Thoracic aorta (tissue), 2 donors: ENCODE measurements at regions not wholly inside any gene's neighbourhood (a gene's known extent, or its start where the extent isn't known, plus 50 kb on each side); places are given as distances from the start of the nearest gene placed in this dataset.

Experiments
- ATAC-seq: fragments of 150-250 bp; one replicate; pipeline ENCODE4 v1.8.0; 2017; ENCODE audit warnings: low read depth; ENCODE audit not compliant: insufficient number of reproducible peaks, low FRiP score
- DNase-seq: peaks from one replicate; pipeline ENCODE4 v3.0.0-alpha.2; 2020; ENCODE audit warnings: low spot score
- H3K27ac ChIP-seq, 2 donors: fragments of 200-600 bp; sonication (generic); 1 replicate in 1 of 2; 2 replicates in 1 of 2; pipeline ENCODE4 v1.5.1; 2016; ENCODE audit warnings: mild to moderate bottlenecking in 2 of 2, moderate library complexity in 2 of 2
- H3K27me3 ChIP-seq: fragments of 200-600 bp; sonication (generic); replicated peaks from 2 replicates; pipeline ENCODE4 v1.6.0; 2016; ENCODE audit warnings: mild to moderate bottlenecking; ENCODE audit not compliant: insufficient read depth
- H3K36me3 ChIP-seq: fragments of 200-600 bp; sonication (generic); one replicate; pipeline ENCODE4 v1.5.1; 2016
- H3K4me1 ChIP-seq, 2 donors: fragments of 200-600 bp; sonication (generic); 1 replicate in 1 of 2; 2 replicates in 1 of 2; pipeline versions ENCODE4 v1.5.1 to v1.6.0; 2016; ENCODE audit warnings: low read depth in 2 of 2, mild to moderate bottlenecking in 1 of 2; ENCODE audit not compliant: control insufficient read depth in 1 of 2
- H3K4me3 ChIP-seq: fragments of 200-600 bp; sonication (generic); 2 replicates; pipeline ENCODE4 v1.5.1; 2016; ENCODE audit warnings: mild to moderate bottlenecking
- H3K9me3 ChIP-seq: fragments of 200-600 bp; sonication (generic); 2 replicates; pipeline ENCODE4 v1.5.1; 2016
- TF ChIP-seq, protein P1 (sequence below): fragments of 200-600 bp; sonication (generic); IDR thresholded peaks from one replicate; pipeline ENCODE4 v1.5.1; 2019; ENCODE audit warnings: antibody characterized with exemption

DNA sequence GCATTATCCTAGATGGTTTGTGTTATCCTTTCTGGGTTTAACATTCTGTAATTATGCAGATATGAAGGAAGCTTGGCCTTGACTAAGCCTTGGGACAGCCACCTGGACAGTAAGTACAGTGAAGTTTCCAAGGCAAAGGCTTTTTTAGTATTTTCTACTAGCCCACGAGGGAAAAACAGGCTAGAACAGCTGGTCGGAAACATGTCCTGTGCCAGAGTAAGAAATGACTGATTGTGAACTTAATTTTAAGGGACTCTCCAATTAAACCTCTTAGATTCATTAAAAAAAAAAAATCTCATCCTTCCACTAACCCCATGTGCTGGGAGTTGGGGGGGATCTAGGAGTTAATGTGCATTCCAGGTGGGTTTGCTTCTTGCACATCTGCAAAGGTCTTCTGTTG lies 720.8 kb downstream of the SLC4A3 start:
- TF ChIP-seq, protein P1, sequence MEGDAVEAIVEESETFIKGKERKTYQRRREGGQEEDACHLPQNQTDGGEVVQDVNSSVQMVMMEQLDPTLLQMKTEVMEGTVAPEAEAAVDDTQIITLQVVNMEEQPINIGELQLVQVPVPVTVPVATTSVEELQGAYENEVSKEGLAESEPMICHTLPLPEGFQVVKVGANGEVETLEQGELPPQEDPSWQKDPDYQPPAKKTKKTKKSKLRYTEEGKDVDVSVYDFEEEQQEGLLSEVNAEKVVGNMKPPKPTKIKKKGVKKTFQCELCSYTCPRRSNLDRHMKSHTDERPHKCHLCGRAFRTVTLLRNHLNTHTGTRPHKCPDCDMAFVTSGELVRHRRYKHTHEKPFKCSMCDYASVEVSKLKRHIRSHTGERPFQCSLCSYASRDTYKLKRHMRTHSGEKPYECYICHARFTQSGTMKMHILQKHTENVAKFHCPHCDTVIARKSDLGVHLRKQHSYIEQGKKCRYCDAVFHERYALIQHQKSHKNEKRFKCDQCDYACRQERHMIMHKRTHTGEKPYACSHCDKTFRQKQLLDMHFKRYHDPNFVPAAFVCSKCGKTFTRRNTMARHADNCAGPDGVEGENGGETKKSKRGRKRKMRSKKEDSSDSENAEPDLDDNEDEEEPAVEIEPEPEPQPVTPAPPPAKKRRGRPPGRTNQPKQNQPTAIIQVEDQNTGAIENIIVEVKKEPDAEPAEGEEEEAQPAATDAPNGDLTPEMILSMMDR = no peak
- Histone ChIP-seq H3K9me3 (no peaks in the 10 kb centered on the region), H3K4me1 (no peaks in the 10 kb centered on the region), H3K27ac (no peak overlapping the region), H3K4me3 (no peak overlapping the region), H3K27me3 (no peaks in the 10 kb centered on the region), H3K36me3 (no peaks in the 10 kb centered on the region)
- DNase-seq (no peak), ATAC-seq (no peak)

DNA sequence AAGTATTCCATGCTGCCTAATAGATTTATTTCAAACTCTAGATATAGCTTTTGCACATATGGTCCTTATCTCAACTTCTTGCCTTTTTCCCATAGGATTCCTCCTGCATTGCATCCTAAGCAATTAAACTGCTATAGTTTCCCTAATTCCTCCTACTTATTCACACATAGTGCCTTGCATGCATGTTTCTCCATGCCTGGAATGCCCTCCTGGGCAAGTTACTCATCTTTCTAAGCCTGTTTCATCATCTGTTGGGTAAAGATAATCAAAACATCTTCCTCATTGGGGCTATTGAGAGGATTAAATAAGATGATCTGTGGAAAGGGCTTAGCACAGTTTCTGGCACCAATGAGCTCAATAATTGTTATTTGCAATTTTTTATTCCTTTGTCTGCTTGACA lies 726.5 kb downstream of the SLC4A3 start:
- Histone ChIP-seq H3K4me1 (no peaks in the 10 kb centered on the region), H3K27ac (no peak overlapping the region), H3K36me3 (no peaks in the 10 kb centered on the region), H3K9me3 (no peaks in the 10 kb centered on the region), H3K27me3 (no peaks in the 10 kb centered on the region), H3K4me3 (no peak overlapping the region)
- ATAC-seq = no peak
- DNase-seq = no peak
- TF ChIP-seq, protein P1 = no peak

DNA sequence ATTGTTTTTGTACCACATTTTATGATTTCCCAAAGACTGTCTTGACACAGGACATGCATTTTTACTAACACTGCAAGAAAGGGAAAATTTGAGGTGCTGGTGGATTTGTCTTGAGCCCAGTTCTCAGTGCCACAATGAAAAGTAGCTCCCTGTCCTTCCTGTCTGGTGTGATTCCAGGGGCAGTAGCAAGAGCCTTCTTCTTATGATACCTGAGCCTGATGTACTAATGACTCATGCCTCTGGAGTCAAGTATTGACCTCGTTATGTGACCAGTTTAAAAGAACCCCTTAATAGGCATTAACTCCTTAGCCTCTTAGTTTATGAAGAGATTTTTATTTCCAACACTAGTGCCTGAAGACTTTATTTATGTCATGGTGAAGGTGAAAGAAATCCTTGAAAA lies 728.6 kb downstream of the SLC4A3 start:
- no peaks in the 10 kb centered on the region for H3K27me3 ChIP-seq
- TF ChIP-seq, protein P1 = no peak
- no peak overlapping the region for H3K4me3 ChIP-seq
- ATAC-seq (no peak), DNase-seq (no peak)
- no peak overlapping the region for H3K27ac ChIP-seq
- H3K9me3 ChIP-seq = no peaks in the 10 kb centered on the region
- no peaks in the 10 kb centered on the region for H3K36me3 ChIP-seq
- no peaks in the 10 kb centered on the region for H3K4me1 ChIP-seq

DNA sequence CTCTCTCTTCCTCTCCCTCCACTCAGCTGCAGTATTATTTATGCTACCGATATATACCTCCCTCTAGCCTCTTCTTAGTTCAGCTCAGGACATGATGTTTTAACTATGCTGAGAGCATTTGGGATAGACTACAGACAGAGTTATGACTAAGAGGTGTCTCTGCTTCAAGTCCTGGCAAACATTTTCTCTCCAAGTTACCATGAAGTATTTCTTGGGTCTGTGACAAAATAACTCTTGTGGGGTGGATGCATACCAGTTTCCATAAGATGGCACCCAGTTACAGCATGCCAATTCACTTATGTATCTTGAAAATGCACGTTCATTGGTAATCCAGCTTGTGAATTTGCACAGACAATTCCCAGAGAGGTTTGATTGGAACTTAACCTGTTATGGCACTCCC lies 737.6 kb downstream of the SLC4A3 start:
- no peaks in the 10 kb centered on the region for H3K4me1 ChIP-seq
- DNase-seq = no peak
- no peaks in the 10 kb centered on the region for H3K9me3 ChIP-seq
- no peaks in the 10 kb centered on the region for H3K36me3 ChIP-seq
- no peak overlapping the region for H3K4me3 ChIP-seq
- TF ChIP-seq, protein P1 = no peak
- no peak overlapping the region for H3K27ac ChIP-seq
- no peaks in the 10 kb centered on the region for H3K27me3 ChIP-seq
- no peak for ATAC-seq

DNA sequence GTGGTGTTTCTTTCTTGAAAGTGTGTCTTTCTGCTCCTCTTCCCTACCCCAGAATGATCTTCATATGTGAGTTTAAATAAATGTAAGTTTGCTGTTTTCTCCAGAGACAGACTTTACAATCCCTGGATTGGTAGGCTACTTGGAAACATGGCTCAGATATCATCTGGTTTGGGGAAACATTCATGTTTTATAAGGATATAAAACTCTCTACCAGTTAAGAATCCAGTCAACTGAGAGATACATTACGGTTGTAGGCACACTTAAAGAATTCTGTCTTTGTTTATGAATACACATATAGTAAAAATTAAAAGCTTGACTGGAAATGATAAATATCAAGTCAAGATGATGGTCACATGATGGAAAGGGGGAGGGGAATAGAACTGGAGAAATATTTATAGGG lies 739.3 kb downstream of the SLC4A3 start:
- TF ChIP-seq, protein P1 = no peak
- DNase-seq (no peak), ATAC-seq (no peak)
- H3K27ac ChIP-seq = no peak overlapping the region
- H3K4me3 ChIP-seq = no peak overlapping the region
- no peaks in the 10 kb centered on the region for H3K36me3 ChIP-seq
- H3K9me3 ChIP-seq = no peaks in the 10 kb centered on the region
- no peaks in the 10 kb centered on the region for H3K27me3 ChIP-seq
- H3K4me1 ChIP-seq = no peaks in the 10 kb centered on the region
